Stromal cell of bone marrow (primary cell): ENCODE measurements at regions not wholly inside any gene's neighbourhood (a gene's known extent, or its start where the extent isn't known, plus 50 kb on each side); places are given as distances from the start of the nearest gene placed in this dataset.

Experiments
- DNase-seq: peaks from one replicate; pipeline ENCODE4 v3.0.0-alpha.2; 2012; ENCODE audit warnings: low read depth

DNA sequence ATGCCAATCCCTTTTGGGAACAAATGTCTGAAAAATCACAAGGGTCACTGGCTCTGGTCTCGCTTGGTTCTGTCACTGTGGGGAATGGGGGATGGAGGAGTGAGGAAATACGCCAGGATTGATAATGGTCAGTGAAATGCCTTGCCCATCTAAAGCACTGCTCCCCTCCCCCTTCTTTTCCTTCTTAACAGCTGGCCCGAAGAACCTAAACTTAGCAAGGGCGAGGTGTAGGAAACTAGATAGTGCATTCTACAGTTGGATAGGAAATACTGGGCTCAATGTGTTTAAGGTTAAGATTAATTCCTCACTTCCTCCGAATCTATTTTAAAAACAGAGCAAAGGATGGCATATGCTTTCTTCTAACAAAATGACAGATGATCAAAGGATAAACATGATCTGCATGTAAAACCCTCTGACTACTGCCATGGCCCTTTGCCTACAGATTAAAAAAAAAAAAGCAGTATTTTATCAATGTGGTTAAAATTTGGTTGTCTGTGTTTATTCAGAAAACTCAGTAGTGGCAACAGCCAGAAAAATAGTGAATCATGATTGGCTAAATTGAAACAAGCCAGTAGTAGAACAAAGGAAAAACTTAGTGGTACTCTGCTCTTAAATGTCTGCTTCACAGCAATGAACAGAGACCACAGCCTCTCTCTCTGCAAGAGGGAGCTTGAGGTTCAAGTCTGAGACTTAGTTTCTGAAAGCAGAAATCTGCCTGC, 86.1 kb upstream of the VAV3 start:
- peak; percentile 56 for DNase-seq

DNA sequence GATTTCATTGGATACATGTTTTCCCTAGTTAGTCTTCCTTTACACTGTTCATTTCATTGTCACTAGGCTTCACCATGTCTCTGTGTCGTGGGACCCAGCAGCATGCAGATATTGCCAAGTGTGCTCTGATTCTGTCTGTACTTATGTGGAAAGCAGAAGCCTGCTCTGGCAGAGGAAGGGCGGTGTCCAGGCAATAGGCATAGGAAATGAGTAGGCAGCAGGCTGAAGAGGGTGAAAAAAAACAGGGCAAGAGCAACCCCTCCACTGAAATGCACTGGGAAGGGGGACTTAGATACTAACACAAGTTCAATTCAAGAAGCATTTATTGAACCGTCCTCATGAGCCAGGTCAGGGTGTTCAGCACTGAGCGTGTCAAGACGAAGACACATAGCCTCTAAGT, 85.2 kb upstream of the VAV3 start:
- no peak for DNase-seq

- peak; percentile 46 for DNase-seq
These were observed 84.3 kb upstream of the VAV3 start for GRCh38 chr1:108049178-108049819.

DNA sequence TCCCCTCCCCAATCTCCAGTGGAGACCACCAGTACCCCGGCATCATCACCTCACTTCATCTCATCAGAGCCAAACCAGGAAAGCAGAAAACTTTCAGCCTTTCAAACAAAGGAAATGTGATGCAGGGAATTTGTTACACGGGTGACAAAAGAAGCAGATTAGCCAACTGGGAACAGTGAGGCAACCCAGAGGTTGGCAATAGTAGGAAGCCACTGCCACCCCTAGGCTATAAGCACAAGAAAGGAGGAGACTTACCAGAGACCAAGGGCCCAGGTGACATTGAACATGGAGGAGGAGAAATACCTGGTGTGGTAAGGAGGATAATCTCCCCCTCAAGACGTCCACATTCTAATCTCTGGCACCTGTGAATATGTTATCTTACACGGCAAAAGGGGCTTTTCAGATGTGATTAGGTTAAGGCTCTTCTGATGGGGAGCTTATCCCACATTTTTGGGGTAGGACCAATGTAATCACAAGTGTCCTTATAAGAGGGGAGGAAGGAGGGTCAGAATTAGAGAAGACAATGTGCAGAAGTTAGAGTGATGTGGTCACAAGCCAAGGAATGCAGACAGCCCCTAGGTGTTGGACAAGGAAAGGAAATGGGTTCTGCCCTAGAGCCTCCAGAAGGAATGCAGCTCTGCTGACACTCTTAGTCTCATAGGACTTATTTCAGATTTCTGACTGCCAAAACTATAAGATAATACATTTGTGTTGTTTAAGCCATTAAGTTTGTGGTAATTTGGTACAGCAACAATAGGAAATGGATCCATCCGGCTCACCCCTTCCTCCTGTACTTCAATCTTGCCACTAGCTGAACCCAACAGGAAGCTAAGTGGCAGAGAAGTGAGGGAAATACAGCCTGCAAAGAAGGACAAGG, 83.6 kb upstream of the VAV3 start:
- no peak for DNase-seq

GRCh38 chr1:108047085-108047484, 82.1 kb upstream of the VAV3 start:
- no peak for DNase-seq

- no peak for DNase-seq
These were observed 81.0 kb upstream of the VAV3 start for GRCh38 chr1:108046026-108046425.

DNA sequence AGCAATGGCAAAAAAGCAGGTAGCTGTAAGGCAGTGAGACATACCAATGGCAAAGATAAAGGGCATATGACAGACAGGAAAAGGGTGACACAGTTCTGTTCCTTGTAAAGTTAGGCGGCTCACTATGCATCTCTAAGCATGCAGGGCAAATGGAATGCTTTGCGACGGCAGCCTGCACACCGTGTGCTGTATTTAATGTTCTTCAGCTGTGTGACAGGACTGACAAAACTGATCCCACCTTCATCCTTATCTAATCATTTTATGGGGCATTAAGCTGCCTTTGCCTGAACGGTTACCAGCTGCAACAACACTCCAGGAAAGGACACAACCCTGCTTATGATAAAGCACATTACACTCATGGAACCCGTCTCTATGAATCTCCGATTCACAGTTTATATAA, 80.5 kb upstream of the VAV3 start:
- DNase-seq = no peak

DNA sequence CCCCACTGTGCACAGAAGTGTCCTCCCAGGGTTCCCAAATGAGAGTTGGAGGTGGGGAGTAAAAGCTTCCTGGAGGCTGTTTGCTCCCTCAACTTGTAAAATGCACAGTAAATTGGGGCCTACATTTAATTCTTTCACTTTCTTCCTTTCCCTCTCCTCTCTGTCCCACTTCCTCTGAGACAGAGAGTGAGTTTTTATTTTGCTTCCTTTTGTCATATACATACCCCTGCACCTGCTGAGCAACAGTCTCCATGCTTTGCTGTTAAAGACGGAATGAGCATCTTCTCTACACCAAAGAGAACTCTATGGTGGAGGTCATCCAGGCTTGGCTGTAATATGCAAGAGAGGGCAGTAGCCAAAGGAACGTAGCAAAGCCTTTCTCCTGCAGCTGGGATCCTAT, 79.3 kb upstream of the VAV3 start:
- no peak for DNase-seq

DNA sequence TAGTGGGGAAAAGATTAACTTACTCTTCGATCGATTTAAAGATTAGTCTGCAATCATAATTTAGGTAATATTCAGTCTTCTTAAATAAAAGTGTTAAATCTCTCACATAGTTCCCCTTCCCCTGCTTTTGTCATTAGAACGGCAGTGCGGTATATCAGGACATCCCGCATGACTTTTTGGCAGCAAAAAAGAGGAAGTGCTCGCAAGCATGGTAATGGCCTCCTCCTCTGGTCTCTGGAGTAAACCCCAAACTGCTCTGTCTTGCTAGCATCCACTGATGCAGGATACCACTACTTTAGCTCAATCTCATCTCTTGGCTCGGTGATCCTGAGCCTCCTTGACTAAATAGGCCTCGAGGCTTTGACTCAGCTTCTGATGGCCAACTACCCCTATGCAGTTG, 78.7 kb upstream of the VAV3 start:
- DNase-seq = no peak

DNA sequence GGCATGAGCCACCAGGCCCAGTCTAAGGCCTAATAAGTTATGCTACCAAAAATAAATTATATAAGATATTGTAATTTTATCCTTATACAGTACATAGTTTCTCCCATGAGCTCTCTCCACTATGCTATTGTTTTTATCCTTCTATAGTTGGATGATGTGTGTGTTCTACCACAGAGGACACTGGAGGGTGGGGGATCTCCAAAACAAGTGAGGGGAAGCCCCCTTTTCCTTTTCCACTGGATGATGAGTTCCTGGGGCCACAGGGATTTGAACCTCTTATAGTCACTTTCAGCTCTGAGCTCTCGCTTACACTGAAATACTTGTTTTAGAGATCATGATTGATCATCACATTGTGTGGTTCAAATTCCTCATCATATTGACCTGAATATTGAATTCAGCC, 77.6 kb upstream of the VAV3 start:
- DNase-seq = no peak

DNA sequence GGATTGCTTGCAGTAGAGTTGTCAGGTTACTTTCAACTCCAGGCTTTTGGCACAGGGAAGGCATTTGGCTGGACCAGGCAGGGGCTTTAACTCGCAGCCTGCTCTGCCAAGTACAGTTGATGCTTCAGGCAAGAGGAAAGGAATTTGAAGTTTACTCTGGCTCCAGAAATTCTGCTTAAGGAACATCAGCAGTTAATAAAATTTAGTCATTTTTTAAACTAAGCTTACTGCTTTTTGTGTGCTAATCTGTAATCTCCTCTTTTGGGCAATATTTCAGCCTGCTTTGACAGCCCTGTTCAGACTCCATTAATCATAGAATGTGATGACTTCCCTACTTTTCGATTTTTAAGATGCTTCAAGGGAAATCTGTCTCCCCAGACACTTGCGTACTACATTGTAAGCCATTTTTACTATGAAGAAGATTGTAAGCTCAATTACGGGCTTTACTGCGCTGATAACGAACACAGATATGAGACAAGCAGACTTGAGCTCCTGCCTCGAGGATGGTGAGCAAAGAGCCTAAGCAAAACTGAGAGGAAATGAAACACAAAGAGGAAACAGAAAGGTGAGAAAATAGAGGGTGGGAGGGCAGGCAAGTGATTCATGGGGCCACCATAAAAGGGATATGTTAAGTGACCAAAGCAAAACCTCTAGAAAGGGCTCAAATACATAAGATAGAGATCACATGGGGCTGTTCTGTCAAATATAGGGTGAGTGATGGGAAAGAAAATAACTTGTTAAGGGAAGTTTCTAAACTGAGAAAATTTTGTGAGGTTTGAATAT, 76.6 kb upstream of the VAV3 start:
- no peak for DNase-seq

DNA sequence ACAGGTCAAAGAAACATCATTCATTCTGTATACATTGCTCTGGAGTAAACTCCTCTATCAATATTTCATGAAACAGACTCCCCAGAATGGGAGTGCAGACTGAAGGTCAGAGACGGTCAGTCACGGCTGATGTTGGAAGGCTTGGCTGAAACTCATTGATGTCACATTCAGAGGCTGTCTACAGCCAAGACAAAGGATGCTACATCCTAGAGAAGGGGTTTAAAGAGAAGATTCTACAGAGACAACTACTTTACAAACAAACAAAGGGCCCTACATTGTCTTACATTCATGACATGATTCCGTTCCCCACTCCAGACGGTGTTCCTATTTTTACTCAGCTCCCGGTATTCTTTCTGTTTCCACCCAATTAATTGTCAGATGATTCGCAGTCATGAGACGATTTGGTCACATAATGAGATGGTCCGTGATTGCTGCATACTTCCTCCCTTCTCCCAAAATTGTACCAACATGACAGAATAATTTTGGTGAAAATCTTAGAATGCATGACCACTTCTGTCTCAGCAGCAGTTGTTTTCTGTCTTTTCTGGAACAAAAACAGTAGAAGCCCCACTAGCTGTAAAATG, 73.8 kb upstream of the VAV3 start:
- no peak for DNase-seq

DNA sequence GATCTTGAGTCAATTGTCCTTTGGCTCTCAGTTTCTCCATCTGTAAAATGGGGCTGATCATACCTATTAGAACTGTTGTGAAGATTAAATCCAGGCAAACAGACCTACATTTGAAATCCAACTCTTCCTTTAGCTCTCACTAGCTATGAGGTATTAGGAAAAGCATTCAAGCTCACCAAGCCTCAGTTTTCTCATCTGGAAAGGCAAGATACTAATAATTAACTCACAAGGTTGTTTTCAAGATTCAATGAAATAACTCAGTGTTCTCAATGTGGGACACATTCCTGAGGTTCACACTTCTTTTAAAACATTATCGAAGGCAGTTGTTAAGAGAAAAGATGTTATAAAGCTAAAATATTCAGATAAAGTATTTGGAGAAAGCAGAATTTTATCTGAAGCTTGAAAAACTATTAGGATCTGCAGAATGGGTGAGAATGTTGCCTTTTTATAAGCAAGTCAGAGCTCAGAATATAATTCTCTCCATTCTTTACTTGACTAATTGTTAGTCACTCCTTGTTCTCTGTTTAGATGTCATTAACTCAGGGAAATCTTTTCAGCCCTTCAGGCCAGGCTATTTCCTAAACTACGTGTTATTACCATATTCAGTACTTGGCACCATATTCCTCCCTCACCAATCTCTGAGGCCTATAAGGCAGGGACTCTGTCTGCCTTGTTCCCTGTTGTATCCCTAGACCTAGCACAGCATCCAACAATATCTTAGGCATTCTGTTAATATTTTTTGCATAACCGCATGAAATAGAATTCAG, 72.0 kb upstream of the VAV3 start:
- no peak for DNase-seq

DNA sequence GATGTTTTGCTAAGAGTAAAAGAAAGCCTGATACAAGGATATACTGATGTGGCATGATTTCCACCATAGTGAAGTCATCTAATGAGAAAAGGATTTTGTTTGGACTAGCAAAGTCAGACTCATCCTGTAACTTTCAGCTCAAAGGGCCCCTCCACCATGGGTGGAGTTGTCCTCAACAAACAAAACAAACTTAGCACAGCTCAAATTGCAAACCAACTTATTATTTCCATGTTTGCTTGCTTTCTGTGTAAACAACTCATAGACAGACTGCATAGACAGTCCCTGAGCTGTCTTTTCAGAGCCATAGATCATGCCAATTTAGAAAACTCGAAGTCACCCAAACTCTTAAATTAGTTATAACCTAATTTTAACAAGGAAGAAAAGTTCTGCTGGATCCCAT, 69.4 kb upstream of the VAV3 start:
- no peak for DNase-seq

DNA sequence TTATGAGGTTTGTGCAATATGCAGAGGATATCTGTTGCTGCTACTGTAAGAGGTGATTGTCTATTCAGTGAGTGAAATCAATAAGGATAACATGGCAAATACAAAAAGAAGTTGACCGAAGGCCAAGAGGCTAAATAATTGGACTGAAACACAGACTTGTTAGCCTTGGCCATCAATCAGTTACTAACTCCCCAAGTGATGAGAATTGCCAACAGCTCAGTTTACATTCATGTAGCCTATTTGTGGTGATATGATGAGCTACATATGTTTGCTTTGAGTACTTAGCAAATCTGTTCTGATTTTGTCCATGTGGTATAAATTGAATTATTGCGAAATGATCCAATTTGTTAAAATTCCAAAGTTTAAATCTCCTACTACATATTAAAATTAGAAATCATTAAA, 68.6 kb upstream of the VAV3 start:
- DNase-seq = no peak

DNA sequence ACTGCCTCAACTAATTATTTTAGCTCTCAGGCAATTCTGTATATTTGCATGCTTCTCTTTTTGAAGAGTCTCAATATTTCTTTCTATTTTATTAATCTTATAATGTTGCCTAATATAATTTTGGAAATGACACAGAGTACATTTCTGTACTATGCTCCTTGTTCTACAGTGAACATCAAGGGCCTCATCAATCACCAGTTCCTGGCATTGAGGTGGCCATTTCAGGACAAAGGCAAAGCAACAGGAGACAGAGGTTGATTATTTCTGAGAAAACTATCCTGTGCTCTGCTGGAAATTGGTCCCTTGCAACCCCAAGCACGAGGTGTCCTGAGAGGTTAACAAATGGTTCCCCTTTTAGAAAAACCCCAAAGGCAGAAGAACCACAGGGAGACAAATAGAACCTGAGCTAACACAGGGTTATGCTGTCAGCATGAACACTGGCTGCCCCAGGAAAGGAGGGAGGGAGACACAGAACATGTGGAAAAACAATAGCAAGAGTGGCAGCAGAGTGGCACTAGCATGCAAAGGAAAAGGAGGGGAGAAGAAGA, 63.9 kb upstream of the VAV3 start:
- no peak for DNase-seq

GRCh38 chr1:108027389-108027788, 62.4 kb upstream of the VAV3 start:
- DNase-seq = no peak

- DNase-seq = no peak
These were observed 52.7 kb upstream of the VAV3 start for GRCh38 chr1:108017698-108018097.

DNA sequence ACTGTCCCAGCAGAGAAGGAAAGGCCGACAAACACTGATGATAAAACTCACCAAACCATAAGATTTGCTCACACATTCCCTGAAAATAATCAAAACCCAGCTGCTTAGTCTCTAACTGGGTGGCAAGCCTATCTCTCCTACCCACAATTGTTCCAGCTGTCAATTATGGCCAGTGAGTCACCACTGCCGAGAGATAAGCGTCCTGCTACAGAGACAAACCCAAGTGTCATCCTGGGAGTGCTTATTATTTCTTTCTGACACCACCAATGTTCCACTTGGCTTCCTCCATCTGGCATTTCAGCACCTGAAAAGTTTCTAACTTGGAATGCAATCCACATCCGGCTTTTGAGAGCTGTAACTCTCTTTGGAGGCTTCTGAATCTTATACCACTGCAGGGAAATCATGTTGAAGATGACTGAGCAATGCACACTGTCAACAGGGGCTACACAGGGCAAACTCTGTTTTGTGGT, 51.5 kb upstream of the VAV3 start:
- no peak for DNase-seq
